ENCODE measurements at regions not wholly inside any gene's neighbourhood (a gene's known extent, or its start where the extent isn't known, plus 50 kb on each side); places are given as distances from the start of the nearest gene placed in this dataset.
A peak's percentile ranks its signal among the peaks of the same experiment; 100 is the strongest.

DNA sequence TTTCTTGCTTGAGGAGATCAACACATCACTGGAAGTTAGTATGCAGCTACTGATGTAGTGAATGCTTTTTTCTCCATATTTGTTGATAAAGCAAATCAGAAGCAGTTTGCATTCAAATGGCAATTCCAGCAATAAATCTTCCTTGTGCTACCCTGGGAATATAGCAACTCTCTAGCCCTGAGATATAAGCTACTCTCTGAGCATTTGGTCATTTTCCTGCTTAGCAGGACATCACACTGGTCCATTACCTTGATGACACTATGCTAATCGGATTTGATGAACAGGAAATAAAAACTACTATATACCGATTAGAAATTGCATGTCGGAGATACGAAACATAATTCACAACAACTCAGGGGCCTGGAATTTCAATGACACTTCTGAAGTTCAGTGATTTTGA is 152.7 kb downstream of the CBLN2 start:
- Histone ChIP-seq H3K27me3 (ENCODE audit: control insufficient read depth, insufficient read depth, low read length) (no peaks in the 10 kb centered on the region), H3K4me3 (ENCODE audit: low read depth, low read length) (no peak overlapping the region), H3K36me3 (ENCODE audit: control insufficient read depth, insufficient read depth, low read length) (no peaks in the 10 kb centered on the region)
- DNase-seq (ENCODE audit: low read depth) (no peak), FAIRE-seq (peak; percentile 64)
- TF ChIP-seq, protein P1, sequence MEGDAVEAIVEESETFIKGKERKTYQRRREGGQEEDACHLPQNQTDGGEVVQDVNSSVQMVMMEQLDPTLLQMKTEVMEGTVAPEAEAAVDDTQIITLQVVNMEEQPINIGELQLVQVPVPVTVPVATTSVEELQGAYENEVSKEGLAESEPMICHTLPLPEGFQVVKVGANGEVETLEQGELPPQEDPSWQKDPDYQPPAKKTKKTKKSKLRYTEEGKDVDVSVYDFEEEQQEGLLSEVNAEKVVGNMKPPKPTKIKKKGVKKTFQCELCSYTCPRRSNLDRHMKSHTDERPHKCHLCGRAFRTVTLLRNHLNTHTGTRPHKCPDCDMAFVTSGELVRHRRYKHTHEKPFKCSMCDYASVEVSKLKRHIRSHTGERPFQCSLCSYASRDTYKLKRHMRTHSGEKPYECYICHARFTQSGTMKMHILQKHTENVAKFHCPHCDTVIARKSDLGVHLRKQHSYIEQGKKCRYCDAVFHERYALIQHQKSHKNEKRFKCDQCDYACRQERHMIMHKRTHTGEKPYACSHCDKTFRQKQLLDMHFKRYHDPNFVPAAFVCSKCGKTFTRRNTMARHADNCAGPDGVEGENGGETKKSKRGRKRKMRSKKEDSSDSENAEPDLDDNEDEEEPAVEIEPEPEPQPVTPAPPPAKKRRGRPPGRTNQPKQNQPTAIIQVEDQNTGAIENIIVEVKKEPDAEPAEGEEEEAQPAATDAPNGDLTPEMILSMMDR (IDR thresholded peaks at IDR 0.05; ENCODE audit: insufficient read depth, low read length, severe bottlenecking), result no peak

DNA sequence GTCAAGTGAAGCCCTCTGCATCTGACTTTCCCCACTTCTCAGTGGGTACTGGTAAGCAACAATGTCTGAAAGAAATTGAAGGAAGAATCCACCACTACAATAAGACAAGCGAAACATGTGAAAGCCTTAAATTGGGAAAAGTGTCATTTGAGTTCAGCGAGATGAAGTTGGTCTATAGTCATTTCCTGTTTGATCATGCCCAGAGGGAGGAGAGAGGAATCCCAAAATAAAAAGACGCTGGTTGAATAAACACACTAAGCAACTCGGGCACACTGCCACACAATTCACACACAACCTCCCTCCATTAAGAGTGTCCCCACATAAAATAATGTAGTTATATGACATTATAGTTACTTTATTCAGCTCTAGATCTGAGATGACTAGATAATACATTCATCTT is 166.1 kb downstream of the CBLN2 start:
- TF ChIP-seq, protein P1 (IDR thresholded peaks at IDR 0.05; ENCODE audit: insufficient read depth, low read length, severe bottlenecking), result no peak
- DNase-seq (ENCODE audit: low read depth) (no peak), FAIRE-seq (no peak)
- Histone ChIP-seq H3K27me3 (ENCODE audit: control insufficient read depth, insufficient read depth, low read length) (no peaks in the 10 kb centered on the region), H3K36me3 (ENCODE audit: control insufficient read depth, insufficient read depth, low read length) (no peaks in the 10 kb centered on the region), H3K4me3 (ENCODE audit: low read depth, low read length) (no peak overlapping the region)

DNA sequence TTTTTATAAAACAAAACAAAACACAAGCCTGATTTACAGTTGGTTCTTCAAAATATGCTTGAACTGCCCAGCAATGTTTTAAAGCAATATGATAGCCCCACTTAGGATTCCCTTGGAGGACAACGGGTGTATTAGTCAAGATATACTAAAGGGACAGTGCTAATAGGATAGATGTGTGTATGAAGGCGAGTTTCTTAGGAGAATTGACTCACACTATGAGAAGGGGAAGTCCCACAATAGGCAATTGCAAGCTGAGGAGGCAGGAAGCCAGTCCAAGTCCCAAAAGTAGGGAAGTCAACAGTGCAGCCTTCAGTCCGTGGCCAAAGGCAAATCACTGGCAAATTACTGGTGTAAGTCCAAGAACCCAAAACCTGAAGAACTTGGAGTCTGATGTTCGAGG is 167.9 kb downstream of the CBLN2 start:
- H3K27me3 ChIP-seq (ENCODE audit: control insufficient read depth, insufficient read depth, low read length), result no peaks in the 10 kb centered on the region
- H3K36me3 ChIP-seq (ENCODE audit: control insufficient read depth, insufficient read depth, low read length), result no peaks in the 10 kb centered on the region
- TF ChIP-seq, protein P1 (IDR thresholded peaks at IDR 0.05; ENCODE audit: insufficient read depth, low read length, severe bottlenecking), result no peak
- H3K4me3 ChIP-seq (ENCODE audit: low read depth, low read length), result no peak overlapping the region
- no peak for FAIRE-seq
- DNase-seq (ENCODE audit: low read depth), result no peak

DNA sequence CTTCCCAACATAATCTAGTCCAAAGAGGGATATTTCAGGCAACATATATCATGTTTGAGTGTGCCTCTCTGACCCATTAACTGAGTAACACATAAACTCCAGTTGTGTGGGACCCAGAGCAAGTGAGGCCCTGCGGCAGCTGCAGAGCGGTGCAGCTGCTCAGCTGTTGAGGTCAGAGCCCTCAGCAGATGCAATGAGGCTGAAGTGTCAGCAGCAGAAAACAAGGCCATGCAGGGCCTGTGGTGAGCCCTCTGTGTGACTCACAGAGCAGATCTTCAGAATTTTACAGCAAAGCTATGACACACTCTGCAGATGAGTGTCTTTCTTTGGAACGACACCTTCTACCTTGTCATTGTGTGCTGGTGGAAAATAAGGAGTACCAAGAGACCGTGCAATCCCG is 168.5 kb downstream of the CBLN2 start:
- TF ChIP-seq, protein P1 (IDR thresholded peaks at IDR 0.05; ENCODE audit: insufficient read depth, low read length, severe bottlenecking), result no peak
- Histone ChIP-seq H3K4me3 (ENCODE audit: low read depth, low read length) (no peak overlapping the region), H3K27me3 (ENCODE audit: control insufficient read depth, insufficient read depth, low read length) (no peaks in the 10 kb centered on the region), H3K36me3 (ENCODE audit: control insufficient read depth, insufficient read depth, low read length) (no peaks in the 10 kb centered on the region)
- DNase-seq (ENCODE audit: low read depth), result no peak
- no peak for FAIRE-seq

DNA sequence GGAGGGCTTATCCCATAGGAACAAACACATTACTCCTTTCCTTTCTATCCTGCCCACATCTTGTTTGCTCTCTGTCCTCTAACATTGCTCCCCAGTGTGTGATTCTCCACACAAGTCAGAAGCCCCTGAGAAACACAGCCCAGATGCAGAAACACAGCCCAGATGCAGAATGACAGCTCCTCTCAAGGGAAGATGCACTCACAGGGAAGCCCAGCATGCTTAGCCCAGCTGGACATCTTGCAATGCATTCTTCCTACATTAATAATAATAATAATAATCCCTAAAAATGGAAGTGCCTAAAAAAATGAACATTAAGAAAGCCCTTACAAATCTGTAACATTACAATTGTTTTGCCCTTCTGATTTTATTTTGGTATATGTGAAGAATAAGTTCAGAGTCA is 172.1 kb downstream of the CBLN2 start:
- Histone ChIP-seq H3K27me3 (ENCODE audit: control insufficient read depth, insufficient read depth, low read length) (no peaks in the 10 kb centered on the region), H3K36me3 (ENCODE audit: control insufficient read depth, insufficient read depth, low read length) (no peaks in the 10 kb centered on the region), H3K4me3 (ENCODE audit: low read depth, low read length) (no peak overlapping the region)
- TF ChIP-seq, protein P1 (IDR thresholded peaks at IDR 0.05; ENCODE audit: insufficient read depth, low read length, severe bottlenecking), result no peak
- FAIRE-seq (no peak), DNase-seq (ENCODE audit: low read depth) (no peak)

DNA sequence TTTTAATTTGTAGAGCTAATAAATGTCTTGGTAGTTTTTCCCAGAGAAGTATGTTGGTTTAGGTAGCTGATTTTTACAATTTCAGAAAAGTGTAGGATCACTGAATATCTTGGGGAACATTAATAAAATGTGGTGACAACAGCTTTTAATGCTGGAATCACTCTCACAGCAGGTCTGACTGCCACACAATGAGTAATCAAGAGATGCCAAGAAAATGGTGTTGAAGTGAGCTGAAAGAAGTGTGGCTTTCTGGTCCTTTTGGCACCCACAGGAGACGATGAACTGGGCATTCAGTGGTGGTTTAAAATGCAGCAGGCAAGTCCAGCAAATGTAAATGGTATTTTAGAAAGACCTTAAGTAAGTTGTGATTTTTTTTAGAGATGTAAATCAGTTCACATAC is 175.8 kb downstream of the CBLN2 start:
- no peaks in the 10 kb centered on the region for H3K36me3 ChIP-seq (ENCODE audit: control insufficient read depth, insufficient read depth, low read length)
- FAIRE-seq (no peak), DNase-seq (ENCODE audit: low read depth) (no peak)
- H3K4me3 ChIP-seq (ENCODE audit: low read depth, low read length), result no peak overlapping the region
- TF ChIP-seq, protein P1 (IDR thresholded peaks at IDR 0.05; ENCODE audit: insufficient read depth, low read length, severe bottlenecking), result no peak
- no peaks in the 10 kb centered on the region for H3K27me3 ChIP-seq (ENCODE audit: control insufficient read depth, insufficient read depth, low read length)
